ENCODE measurements at regions not wholly inside any gene's neighbourhood (a gene's known extent, or its start where the extent isn't known, plus 50 kb on each side); places are given as distances from the start of the nearest gene placed in this dataset.
"Not testable (repeated sequence)": the region's sequence is repeated elsewhere in the genome, so short reads cannot be mapped to it uniquely, and the experiment has no call there.

DNA sequence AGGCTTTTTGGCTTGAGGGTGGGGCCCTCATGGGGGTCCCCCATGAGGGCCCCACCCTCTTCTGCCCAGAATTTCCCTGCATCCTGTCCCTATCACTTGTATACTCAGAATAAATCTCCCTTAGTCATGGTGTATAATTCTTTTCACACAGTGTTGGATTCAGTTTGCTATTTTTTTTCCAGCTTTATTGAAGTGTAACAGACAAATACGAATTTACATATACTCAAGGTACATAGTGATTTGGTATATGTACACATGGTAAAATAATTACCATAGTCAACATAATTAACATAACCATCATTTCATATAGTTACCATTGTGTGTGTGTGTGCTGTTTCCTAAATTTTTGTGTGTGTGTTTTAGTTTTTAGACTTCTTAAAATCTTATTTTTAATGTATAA lies 289.4 kb downstream of the CNTNAP3B start:
- intact Hi-C loops (cut with micrococcal nuclease); DNase-seq (ENCODE audit: unreplicated experiment); H3K9me3 Mint-ChIP-seq (ENCODE audit: unreplicated experiment); H3K4me3 Mint-ChIP-seq (ENCODE audit: unreplicated experiment); BruUV-seq (replicated peaks); POLR2A ChIA-PET; CTCF ChIA-PET; H3K36me3 Mint-ChIP-seq (ENCODE audit: insufficient read depth, unreplicated experiment); H3K4me1 Mint-ChIP-seq (ENCODE audit: insufficient read depth, unreplicated experiment); H3K27ac Mint-ChIP-seq (ENCODE audit: low read depth, unreplicated experiment); H3K27me3 Mint-ChIP-seq (ENCODE audit: insufficient read depth, unreplicated experiment): not testable (repeated sequence)

DNA sequence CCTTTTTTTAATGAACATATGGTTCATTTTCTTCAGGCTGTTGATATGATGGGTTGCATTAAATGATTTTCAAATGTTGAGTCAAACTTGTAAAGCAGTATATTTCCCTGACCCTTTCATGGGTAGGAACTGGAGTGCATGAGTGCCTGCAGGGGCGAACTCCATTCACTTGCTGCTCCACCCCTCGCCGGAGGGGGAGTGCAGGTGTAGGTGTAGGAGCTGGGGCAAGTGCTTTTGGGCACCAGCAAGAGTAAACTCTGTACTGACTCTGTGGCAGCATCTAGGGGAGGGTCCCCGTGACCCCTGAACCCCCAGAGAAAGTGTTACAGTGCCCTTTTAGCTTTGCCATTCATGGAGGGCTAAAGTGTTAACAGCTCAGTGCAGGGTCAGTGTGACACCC lies 290.3 kb downstream of the CNTNAP3B start:
- intact Hi-C loops (cut with micrococcal nuclease); POLR2A ChIA-PET; CTCF ChIA-PET; H3K4me3 Mint-ChIP-seq (ENCODE audit: unreplicated experiment); DNase-seq (ENCODE audit: unreplicated experiment); H3K4me1 Mint-ChIP-seq (ENCODE audit: insufficient read depth, unreplicated experiment); H3K27me3 Mint-ChIP-seq (ENCODE audit: insufficient read depth, unreplicated experiment); BruUV-seq (replicated peaks); H3K9me3 Mint-ChIP-seq (ENCODE audit: unreplicated experiment); H3K36me3 Mint-ChIP-seq (ENCODE audit: insufficient read depth, unreplicated experiment); H3K27ac Mint-ChIP-seq (ENCODE audit: low read depth, unreplicated experiment): not testable (repeated sequence)

DNA sequence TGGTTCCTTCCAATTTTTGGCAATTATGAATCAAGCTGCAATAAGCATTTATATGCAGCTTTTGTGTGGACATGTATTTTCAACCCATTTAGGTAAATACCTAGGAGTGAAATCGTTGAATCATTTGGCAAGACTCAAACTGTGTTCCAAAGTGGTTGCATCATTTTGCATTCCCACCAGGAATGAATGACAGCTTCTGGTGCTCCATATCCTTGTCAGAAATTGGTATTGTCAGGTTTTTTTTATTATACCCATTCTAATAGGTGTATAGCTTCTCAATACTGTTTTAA lies 290.7 kb downstream of the CNTNAP3B start:
- H3K4me1 Mint-ChIP-seq (ENCODE audit: insufficient read depth, unreplicated experiment); intact Hi-C loops (cut with micrococcal nuclease); H3K36me3 Mint-ChIP-seq (ENCODE audit: insufficient read depth, unreplicated experiment); DNase-seq (ENCODE audit: unreplicated experiment); H3K4me3 Mint-ChIP-seq (ENCODE audit: unreplicated experiment); CTCF ChIA-PET; POLR2A ChIA-PET; BruUV-seq (replicated peaks); H3K27me3 Mint-ChIP-seq (ENCODE audit: insufficient read depth, unreplicated experiment); H3K9me3 Mint-ChIP-seq (ENCODE audit: unreplicated experiment); H3K27ac Mint-ChIP-seq (ENCODE audit: low read depth, unreplicated experiment): not testable (repeated sequence)

DNA sequence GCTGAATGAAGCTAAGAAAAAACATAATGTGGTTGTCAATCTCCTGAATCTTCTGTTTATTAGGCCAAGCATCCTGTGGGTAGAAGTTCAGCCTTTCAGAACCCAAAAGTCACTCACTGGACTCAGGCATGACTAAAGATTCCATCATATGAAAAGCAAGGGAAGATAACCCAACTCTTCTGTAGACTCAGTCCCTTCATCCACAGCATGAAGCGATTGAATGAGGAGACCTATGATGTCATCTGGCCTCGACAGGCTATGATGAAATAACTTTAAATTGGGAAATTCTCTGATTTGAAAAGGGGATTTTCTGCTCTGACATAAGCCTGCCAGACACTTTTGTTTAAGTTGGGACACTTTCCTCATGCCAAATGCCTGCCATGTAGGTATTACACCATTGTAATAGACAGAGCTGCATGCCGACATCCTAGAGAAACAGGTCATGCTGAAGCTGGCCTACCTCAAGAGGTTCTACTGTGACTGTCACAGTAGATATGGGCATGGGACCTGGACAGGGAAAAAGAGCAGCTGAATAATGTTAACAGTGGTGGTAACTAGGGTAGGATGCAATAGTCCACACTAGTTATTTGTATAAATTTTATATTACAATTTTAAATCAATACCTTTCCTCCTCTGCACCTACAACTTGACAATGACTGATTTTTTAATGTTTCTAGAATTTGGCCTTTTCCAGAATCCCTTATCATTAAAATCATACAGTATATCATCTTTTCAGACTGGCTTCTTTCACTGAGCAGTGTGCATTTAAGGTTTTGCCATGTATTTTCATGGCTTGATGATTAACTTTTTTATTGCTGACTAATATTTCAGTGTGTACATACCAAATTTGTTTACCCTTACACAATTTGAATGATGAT lies 291.3 kb downstream of the CNTNAP3B start:
- H3K36me3 Mint-ChIP-seq (ENCODE audit: insufficient read depth, unreplicated experiment) = not testable (repeated sequence)

DNA sequence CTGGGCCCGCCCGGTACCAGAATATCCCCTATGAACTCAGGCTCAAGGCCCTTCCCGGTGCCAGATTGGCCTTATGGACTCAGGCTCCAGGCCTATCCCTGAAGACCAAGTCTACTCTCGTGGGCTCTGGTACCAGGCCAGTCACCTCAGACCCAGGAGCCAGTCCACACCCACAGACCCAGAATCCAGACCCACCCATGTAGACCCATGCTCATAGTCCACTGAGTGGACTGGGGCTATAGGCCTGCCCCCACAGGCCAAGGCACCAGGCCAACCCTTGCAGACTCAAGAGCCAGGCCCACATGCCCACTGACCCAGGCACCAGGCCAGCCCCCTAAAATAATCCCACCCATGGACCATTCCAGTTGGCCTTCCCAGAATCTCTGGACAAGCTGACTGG lies 296.1 kb downstream of the CNTNAP3B start:
- H3K27me3 Mint-ChIP-seq (ENCODE audit: insufficient read depth, unreplicated experiment); H3K27ac Mint-ChIP-seq (ENCODE audit: low read depth, unreplicated experiment); CTCF ChIA-PET; H3K36me3 Mint-ChIP-seq (ENCODE audit: insufficient read depth, unreplicated experiment); POLR2A ChIA-PET; H3K4me1 Mint-ChIP-seq (ENCODE audit: insufficient read depth, unreplicated experiment); BruUV-seq (replicated peaks); intact Hi-C loops (cut with micrococcal nuclease); H3K9me3 Mint-ChIP-seq (ENCODE audit: unreplicated experiment); DNase-seq (ENCODE audit: unreplicated experiment); H3K4me3 Mint-ChIP-seq (ENCODE audit: unreplicated experiment): not testable (repeated sequence)

More for the DNA sequence above, 291.3 kb downstream of the CNTNAP3B start:
- BruUV-seq (replicated peaks); H3K9me3 Mint-ChIP-seq (ENCODE audit: unreplicated experiment); POLR2A ChIA-PET; CTCF ChIA-PET; H3K27ac Mint-ChIP-seq (ENCODE audit: low read depth, unreplicated experiment); H3K27me3 Mint-ChIP-seq (ENCODE audit: insufficient read depth, unreplicated experiment); intact Hi-C loops (cut with micrococcal nuclease); DNase-seq (ENCODE audit: unreplicated experiment); H3K4me1 Mint-ChIP-seq (ENCODE audit: insufficient read depth, unreplicated experiment); H3K4me3 Mint-ChIP-seq (ENCODE audit: unreplicated experiment): not testable (repeated sequence)

DNA sequence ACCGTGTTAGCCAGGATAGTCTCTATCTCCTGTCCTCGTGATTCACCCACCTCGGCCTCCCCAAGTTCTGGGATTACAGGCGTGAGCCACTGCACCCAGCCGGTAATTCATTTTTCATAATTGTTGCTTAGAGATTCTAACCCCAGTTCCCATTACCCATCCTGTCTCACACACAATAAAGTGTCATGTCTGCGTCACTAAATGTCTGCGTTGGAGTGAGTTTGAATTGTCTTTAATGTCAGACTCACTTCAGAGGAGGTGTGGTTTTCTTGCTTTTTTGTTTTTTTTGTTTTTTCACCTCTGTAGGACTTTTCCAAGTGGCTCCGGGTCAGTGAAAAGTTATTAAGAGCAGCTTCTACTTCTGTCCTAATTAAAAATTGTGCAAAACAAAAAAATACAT lies 304.5 kb downstream of the CNTNAP3B start:
- H3K4me1 Mint-ChIP-seq (ENCODE audit: insufficient read depth, unreplicated experiment); DNase-seq (ENCODE audit: unreplicated experiment); CTCF ChIA-PET; intact Hi-C loops (cut with micrococcal nuclease); H3K4me3 Mint-ChIP-seq (ENCODE audit: unreplicated experiment); H3K9me3 Mint-ChIP-seq (ENCODE audit: unreplicated experiment); H3K36me3 Mint-ChIP-seq (ENCODE audit: insufficient read depth, unreplicated experiment); BruUV-seq (replicated peaks); H3K27ac Mint-ChIP-seq (ENCODE audit: low read depth, unreplicated experiment); POLR2A ChIA-PET; H3K27me3 Mint-ChIP-seq (ENCODE audit: insufficient read depth, unreplicated experiment): not testable (repeated sequence)

DNA sequence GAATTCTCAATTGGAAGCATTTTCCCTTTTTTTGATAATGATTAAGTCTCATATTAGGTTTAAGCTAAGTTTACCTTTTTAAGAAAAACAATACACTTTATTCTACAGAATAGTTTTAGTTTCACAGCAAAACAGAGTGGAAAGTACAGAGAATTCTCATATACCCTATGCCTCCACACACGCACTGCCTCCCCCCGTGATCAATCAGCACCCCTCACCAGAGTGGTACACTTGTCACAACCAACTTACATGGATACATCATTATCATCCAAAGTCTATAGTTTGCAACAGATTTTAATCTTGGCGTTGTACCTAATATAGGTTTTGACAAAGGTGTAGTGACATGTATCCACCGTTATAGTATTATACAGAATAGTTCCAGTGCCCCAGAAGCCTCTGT lies 326.5 kb downstream of the CNTNAP3B start:
- POLR2A ChIA-PET; CTCF ChIA-PET; BruUV-seq (replicated peaks); H3K27ac Mint-ChIP-seq (ENCODE audit: low read depth, unreplicated experiment); DNase-seq (ENCODE audit: unreplicated experiment); H3K4me1 Mint-ChIP-seq (ENCODE audit: insufficient read depth, unreplicated experiment); intact Hi-C loops (cut with micrococcal nuclease); H3K9me3 Mint-ChIP-seq (ENCODE audit: unreplicated experiment); H3K4me3 Mint-ChIP-seq (ENCODE audit: unreplicated experiment); H3K36me3 Mint-ChIP-seq (ENCODE audit: insufficient read depth, unreplicated experiment); H3K27me3 Mint-ChIP-seq (ENCODE audit: insufficient read depth, unreplicated experiment): not testable (repeated sequence)

Measured in MCF 10A (cell line).